ENCODE measurements at regions not wholly inside any gene's neighbourhood (a gene's known extent, or its start where the extent isn't known, plus 50 kb on each side); places are given as distances from the start of the nearest gene placed in this dataset.

DNA sequence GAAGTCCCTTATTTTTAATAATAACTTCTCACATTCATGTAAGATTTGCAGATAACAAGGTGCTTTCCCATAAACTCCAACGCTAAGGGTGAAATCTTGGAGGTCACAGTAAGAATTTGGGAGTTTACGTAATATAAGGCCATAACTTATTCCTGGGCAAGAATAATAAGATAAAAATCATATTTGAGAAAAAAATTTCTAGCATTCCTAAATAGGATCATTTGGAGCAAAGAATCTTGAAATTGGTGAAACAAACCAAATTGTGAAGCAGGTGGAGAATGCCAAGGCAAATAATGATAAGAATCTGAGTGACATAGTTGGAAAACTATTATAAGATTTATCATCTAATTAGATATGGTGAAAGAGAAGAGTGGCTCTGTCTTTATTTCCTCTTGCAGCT is 50.4 kb upstream of the FGF16 start:
- TF ChIP-seq, protein P1, sequence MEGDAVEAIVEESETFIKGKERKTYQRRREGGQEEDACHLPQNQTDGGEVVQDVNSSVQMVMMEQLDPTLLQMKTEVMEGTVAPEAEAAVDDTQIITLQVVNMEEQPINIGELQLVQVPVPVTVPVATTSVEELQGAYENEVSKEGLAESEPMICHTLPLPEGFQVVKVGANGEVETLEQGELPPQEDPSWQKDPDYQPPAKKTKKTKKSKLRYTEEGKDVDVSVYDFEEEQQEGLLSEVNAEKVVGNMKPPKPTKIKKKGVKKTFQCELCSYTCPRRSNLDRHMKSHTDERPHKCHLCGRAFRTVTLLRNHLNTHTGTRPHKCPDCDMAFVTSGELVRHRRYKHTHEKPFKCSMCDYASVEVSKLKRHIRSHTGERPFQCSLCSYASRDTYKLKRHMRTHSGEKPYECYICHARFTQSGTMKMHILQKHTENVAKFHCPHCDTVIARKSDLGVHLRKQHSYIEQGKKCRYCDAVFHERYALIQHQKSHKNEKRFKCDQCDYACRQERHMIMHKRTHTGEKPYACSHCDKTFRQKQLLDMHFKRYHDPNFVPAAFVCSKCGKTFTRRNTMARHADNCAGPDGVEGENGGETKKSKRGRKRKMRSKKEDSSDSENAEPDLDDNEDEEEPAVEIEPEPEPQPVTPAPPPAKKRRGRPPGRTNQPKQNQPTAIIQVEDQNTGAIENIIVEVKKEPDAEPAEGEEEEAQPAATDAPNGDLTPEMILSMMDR (IDR thresholded peaks at IDR 0.05; ENCODE audit: low read length), result no peak
- no peak for TF ChIP-seq EZH2 (IDR thresholded peaks at IDR 0.05; ENCODE audit: borderline replicate concordance, low read length)

Measured in OCI-LY1 (cell line).